Glutamatergic neuron (in vitro differentiated cells): ENCODE measurements at regions not wholly inside any gene's neighbourhood (a gene's known extent, or its start where the extent isn't known, plus 50 kb on each side); places are given as distances from the start of the nearest gene placed in this dataset.

ENCODE experiments used
- DNase-seq: peaks from one replicate; pipeline ENCODE4 v3.0.0; 2022
- H3K27ac Mint-ChIP-seq: one replicate; pipeline ENCODE4 v1.8.0; 2020; ENCODE audit warnings: mild to moderate bottlenecking, mixed read lengths, inconsistent platforms; ENCODE audit not compliant: unreplicated experiment
- H3K27me3 Mint-ChIP-seq: one replicate; pipeline ENCODE4 v1.8.0; 2020; ENCODE audit warnings: mild to moderate bottlenecking, moderate library complexity, mixed read lengths, inconsistent platforms; ENCODE audit not compliant: unreplicated experiment
- H3K36me3 Mint-ChIP-seq: one replicate; pipeline ENCODE4 v1.8.0; 2020; ENCODE audit warnings: mild to moderate bottlenecking, mixed read lengths, inconsistent platforms; ENCODE audit not compliant: unreplicated experiment
- H3K4me1 Mint-ChIP-seq: one replicate; pipeline ENCODE4 v1.8.0; 2020; ENCODE audit warnings: mild to moderate bottlenecking, low read depth, mixed read lengths, inconsistent platforms; ENCODE audit not compliant: unreplicated experiment
- H3K4me3 Mint-ChIP-seq: one replicate; pipeline ENCODE4 v1.8.0; 2020; ENCODE audit warnings: mild to moderate bottlenecking, mixed read lengths, inconsistent platforms; ENCODE audit not compliant: unreplicated experiment
- H3K9me3 Mint-ChIP-seq: one replicate; pipeline ENCODE4 v1.8.0; 2020; ENCODE audit warnings: mild to moderate bottlenecking, moderate library complexity, mixed read lengths, inconsistent platforms; ENCODE audit not compliant: unreplicated experiment
- CTCF ChIP-seq: fragments of 200-600 bp; sonication (generic); IDR thresholded peaks from one replicate; pipeline ENCODE4 v1.5.0; 2021; ENCODE audit not compliant: partially characterized antibody, unreplicated experiment

DNA sequence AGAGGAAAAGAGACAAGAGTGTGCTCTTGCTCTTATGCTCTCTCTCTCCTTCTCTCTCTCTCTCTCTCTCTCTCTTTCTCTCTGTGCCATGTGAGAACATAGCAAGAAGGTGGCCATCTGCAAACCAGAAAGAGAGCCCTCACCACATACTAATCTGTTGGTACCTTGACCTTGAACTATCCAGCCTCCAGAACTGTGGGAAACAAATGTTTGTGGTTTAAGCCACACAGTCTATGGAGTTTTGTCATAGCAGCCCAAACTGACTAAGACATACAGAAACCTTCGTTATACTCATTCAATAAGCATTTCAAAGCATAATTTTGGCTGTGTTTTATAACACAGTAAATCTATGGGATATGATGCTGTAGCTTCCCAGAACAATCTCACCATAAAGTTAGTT lies 56.4 kb upstream of the PLPP4 start:
- no peaks in the 10 kb centered on the region for H3K36me3 Mint-ChIP-seq
- no peak for TF ChIP-seq CTCF
- DNase-seq: no peak
- no peak overlapping the region for H3K4me3 Mint-ChIP-seq
- H3K9me3 Mint-ChIP-seq: peaks cover 2% of the 10 kb centered on the region
- H3K27ac Mint-ChIP-seq: no peak overlapping the region
- peaks cover 2% of the 10 kb centered on the region for H3K27me3 Mint-ChIP-seq
- H3K4me1 Mint-ChIP-seq: no peaks in the 10 kb centered on the region

GRCh38 chr10:120402147-120402766 lies 54.8 kb upstream of the PLPP4 start:
- no peak for DNase-seq
- H3K36me3 Mint-ChIP-seq: no peaks in the 10 kb centered on the region
- no peak overlapping the region for H3K27ac Mint-ChIP-seq
- H3K4me1 Mint-ChIP-seq: no peaks in the 10 kb centered on the region
- no peak overlapping the region for H3K4me3 Mint-ChIP-seq
- H3K9me3 Mint-ChIP-seq: peaks cover 2% of the 10 kb centered on the region
- peaks cover 2% of the 10 kb centered on the region for H3K27me3 Mint-ChIP-seq
- no peak for TF ChIP-seq CTCF

GRCh38 chr10:120403109-120403508 lies 53.9 kb upstream of the PLPP4 start:
- Mint-ChIP-seq H3K9me3 (peaks cover 2% of the 10 kb centered on the region), H3K4me1 (no peaks in the 10 kb centered on the region), H3K36me3 (no peaks in the 10 kb centered on the region), H3K4me3 (no peak overlapping the region), H3K27me3 (peaks cover 2% of the 10 kb centered on the region), H3K27ac (no peak overlapping the region)
- TF ChIP-seq CTCF: no peak
- no peak for DNase-seq

- no peak for DNase-seq
- no peak overlapping the region for H3K4me3 Mint-ChIP-seq
- no peaks in the 10 kb centered on the region for H3K4me1 Mint-ChIP-seq
- H3K9me3 Mint-ChIP-seq: no peaks in the 10 kb centered on the region
- H3K27ac Mint-ChIP-seq: no peak overlapping the region
- peaks cover 2% of the 10 kb centered on the region for H3K27me3 Mint-ChIP-seq
- no peak for TF ChIP-seq CTCF
- no peaks in the 10 kb centered on the region for H3K36me3 Mint-ChIP-seq
Measured at GRCh38 chr10:120406376-120406775, 50.7 kb upstream of the PLPP4 start.
